LNCAP (cell line): ENCODE measurements at regions not wholly inside any gene's neighbourhood (a gene's known extent, or its start where the extent isn't known, plus 50 kb on each side); places are given as distances from the start of the nearest gene placed in this dataset.

Experiments
- TF ChIP-seq, protein P1 (sequence below): fragments of 450-650 bp; IDR thresholded peaks from 2 replicates; pipeline ENCODE4 v1.5.1; 2017; ENCODE audit warnings: mild to moderate bottlenecking

DNA sequence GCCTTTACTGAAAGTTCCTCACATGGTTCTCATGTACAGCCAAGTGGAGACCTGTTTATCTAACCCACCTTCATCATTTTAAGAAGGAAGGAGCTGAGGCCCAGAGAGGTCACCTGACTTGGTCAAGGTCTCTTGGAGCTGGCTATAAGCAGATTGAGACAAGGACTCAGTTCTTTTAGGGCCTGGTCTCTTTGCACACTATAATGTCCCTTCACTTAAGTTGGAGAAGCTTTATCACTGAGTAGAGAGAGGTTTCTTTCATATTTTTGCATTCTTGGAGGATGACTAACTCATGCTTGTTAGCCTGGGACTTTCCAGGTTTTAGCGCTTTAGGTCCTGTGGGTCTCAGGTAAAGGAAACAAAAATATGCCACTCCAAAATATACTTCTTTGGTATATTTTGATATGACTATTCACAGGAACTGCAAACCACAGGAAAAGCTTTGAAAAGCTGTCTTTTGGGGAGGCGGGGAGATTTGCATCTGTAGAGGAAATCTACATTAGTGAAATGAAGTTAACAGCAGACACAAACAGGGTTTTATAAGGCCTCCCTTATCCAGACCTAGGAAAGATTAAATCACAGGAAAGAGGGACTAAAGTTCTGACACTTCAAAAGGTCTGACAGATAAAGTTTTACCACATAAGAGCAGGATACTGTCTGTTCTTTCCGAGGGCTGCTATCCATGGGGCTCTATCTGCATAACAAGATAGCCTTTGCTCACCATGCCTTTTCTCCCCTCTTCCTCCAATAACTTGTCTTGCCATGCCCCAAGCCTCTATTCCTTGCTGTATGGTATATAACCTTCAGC is 95.8 kb upstream of the ANKRD55 start:
- TF ChIP-seq, protein P1, sequence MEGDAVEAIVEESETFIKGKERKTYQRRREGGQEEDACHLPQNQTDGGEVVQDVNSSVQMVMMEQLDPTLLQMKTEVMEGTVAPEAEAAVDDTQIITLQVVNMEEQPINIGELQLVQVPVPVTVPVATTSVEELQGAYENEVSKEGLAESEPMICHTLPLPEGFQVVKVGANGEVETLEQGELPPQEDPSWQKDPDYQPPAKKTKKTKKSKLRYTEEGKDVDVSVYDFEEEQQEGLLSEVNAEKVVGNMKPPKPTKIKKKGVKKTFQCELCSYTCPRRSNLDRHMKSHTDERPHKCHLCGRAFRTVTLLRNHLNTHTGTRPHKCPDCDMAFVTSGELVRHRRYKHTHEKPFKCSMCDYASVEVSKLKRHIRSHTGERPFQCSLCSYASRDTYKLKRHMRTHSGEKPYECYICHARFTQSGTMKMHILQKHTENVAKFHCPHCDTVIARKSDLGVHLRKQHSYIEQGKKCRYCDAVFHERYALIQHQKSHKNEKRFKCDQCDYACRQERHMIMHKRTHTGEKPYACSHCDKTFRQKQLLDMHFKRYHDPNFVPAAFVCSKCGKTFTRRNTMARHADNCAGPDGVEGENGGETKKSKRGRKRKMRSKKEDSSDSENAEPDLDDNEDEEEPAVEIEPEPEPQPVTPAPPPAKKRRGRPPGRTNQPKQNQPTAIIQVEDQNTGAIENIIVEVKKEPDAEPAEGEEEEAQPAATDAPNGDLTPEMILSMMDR: no peak

DNA sequence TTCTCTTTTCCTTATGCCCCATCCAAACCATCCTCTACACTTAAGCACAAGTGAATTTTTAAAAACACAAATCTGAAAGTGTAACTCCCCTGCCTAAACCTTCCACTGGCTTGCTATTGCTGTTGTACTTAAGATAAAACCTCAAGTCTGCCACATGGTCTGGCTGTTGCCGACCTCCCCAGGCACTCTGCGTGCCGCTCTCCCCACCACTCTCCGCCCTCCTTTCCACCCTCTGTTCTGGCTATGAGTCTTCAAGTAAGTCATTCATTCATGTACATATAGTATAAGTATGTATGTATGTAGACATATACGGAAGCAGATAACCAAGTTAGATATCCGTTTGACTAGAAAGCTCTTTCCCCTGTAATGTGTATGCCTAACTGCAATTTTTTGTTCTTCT is 94.7 kb upstream of the ANKRD55 start:
- TF ChIP-seq, protein P1: no peak

DNA sequence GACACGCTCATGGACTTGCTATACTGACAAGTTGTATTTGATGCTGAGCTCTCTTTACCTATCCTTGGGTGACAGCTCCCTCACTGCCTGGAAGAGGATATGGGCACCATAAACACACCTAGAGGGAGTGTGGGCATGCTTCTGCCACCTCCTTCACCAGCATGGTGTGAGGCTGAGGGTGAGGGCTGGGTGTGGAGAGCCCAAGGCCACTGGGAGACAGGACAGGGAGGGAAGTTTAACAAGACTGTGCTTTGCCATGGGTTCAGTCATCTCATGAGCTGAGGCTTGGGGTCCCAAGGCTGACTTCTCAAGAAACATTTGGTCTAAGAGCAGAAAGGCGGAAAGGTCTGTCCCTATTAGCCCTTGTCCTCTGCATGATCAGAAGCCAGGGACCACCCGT is 93.6 kb upstream of the ANKRD55 start:
- TF ChIP-seq, protein P1: no peak

DNA sequence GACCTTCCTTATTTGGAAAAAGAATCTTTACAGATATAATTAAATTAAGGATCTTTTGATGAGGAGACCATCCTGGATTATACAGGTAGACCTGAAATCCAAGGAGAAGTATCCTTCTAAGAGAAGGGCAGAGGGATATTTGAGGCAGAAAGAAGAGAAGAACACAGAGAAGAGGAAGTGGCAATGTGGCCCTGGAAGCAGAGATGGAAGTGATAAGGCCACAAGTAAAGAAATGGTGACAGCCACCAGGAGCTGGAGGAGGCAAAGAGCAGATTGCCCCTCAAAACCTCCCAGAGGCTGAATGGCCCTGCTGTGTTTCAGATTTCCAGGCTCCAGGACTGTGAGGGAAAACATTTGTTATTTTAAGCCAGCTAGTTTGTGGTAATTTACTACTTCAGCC is 93.0 kb upstream of the ANKRD55 start:
- TF ChIP-seq, protein P1: no peak

DNA sequence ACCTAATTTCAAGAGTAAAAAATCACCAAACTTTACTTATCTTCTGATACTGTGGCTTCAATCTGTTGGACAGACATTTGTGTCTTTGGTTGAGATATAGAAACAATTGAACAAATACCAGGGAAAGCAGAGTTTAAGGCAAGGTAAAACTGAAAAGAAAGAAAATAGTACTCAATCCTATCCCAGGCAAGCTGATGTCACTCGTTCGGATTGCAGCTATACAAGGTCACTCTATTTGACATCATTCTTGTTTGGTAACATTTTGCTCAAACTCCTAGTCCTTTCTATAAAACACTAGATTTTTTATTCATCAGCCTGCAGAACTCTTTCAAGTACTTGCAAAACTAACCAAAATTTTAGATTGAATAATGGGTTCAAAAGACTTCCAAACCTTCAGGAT is 91.9 kb upstream of the ANKRD55 start:
- TF ChIP-seq, protein P1: no peak

DNA sequence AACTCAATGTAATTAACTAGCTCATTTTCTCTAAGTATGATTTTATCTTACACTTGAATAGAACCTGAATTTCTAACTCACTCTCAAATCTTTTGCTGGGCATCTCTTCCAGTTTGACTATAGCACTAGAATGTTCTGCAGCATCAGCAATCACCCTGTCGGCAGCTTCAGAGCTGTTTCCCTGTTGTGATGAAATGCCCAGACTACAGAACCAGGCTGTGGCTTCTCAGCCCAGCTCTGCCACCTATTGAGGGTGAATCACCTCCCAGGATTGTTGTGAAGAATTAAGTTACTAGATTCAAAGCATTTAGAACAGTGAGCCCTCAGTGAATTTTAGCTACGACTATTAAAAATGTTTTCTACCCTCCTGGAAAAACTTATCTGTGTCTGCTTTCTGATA is 90.4 kb upstream of the ANKRD55 start:
- TF ChIP-seq, protein P1: no peak

DNA sequence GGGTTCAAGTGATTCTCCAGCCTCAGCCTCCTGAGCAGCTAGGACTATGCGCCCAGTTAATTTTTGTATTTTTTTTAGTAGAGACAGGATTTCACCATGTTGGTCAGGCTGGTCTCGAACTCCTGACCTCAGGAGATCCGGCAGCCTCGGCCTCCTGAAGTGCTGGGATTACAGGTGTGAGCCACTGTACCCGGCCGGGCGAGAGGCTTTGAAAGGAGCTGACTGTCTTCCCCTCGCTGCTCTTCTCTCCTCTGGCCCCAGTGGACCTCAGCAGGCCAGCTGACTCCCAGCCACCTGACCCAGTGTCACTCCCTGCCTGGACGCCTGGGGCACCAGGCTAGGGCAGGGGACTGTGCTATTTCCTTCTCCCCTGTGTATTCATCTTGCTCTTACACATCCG is 89.5 kb upstream of the ANKRD55 start:
- TF ChIP-seq, protein P1: no peak
